Liver (tissue), 8 donors: ENCODE measurements at regions not wholly inside any gene's neighbourhood (a gene's known extent, or its start where the extent isn't known, plus 50 kb on each side); places are given as distances from the start of the nearest gene placed in this dataset.

Source experiments
- DNase-seq: peaks from one replicate; pipeline ENCODE4 v3.0.0-alpha.2; 2017; ENCODE audit warnings: low spot score
- H3K27ac ChIP-seq, 2 donors: one replicate each; pipeline ENCODE4 v1.7.0; 2013; ENCODE audit warnings: inconsistent platforms in 2 of 2, low read length in 2 of 2, control low read depth in 1 of 2, low read depth in 1 of 2, mild to moderate bottlenecking in 1 of 2
- H3K27me3 ChIP-seq, 4 donors: one replicate each; pipeline versions ENCODE4 v1.6.1 to v1.7.0; 2013; ENCODE audit warnings: low read length in 3 of 4, inconsistent platforms in 1 of 4, mild to moderate bottlenecking in 1 of 4, moderate library complexity in 1 of 4; ENCODE audit not compliant: control insufficient read depth in 4 of 4, insufficient read depth in 4 of 4
- H3K36me3 ChIP-seq, 4 donors: one replicate each; pipeline versions ENCODE4 v1.6.1 to v1.7.0; 2013; ENCODE audit warnings: low read length in 3 of 4, mild to moderate bottlenecking in 3 of 4, low read depth in 1 of 4, moderate library complexity in 1 of 4; ENCODE audit not compliant: control insufficient read depth in 4 of 4, insufficient read depth in 3 of 4
- H3K4me1 ChIP-seq, 4 donors: one replicate each; pipeline versions ENCODE4 v1.6.1 to v1.7.0; 2013; ENCODE audit warnings: low read length in 3 of 4, mild to moderate bottlenecking in 3 of 4, moderate library complexity in 1 of 4; ENCODE audit not compliant: control insufficient read depth in 4 of 4, insufficient read depth in 4 of 4
- H3K4me3 ChIP-seq, 3 donors: one replicate each; pipeline versions ENCODE4 v1.6.1 to v1.7.0; 2013; ENCODE audit warnings: low read length in 3 of 3, control low read depth in 1 of 3, low read depth in 1 of 3, mild to moderate bottlenecking in 1 of 3
- H3K9ac ChIP-seq, 2 donors: one replicate each; pipeline ENCODE4 v1.7.0; 2013; ENCODE audit warnings: low read length in 2 of 2, mild to moderate bottlenecking in 2 of 2, moderate library complexity in 2 of 2, control low read depth in 1 of 2, low read depth in 1 of 2
- H3K9me3 ChIP-seq, 4 donors: one replicate each; pipeline versions ENCODE4 v1.6.1 to v1.7.0; 2013; ENCODE audit warnings: low read length in 3 of 4; ENCODE audit not compliant: control insufficient read depth in 4 of 4
- ATF3 ChIP-seq: IDR thresholded peaks from 2 replicates; pipeline ENCODE4 v1.6.1; 2016; ENCODE audit warnings: antibody characterized with exemption
- CTCF ChIP-seq: fragments of 150-350 bp; IDR thresholded peaks from 2 replicates; pipeline ENCODE4 v1.5.1; 2017; ENCODE audit warnings: improper control_type of control experiment, low read depth, low read length; ENCODE audit not compliant: missing input control
- EGR1 ChIP-seq, 2 donors: IDR thresholded peaks; 2 replicates each; pipeline ENCODE4 v1.6.1; 2016 to 2018; ENCODE audit warnings: antibody characterized with exemption in 2 of 2, low read depth in 2 of 2
- FOXA1 ChIP-seq: IDR thresholded peaks from 2 replicates; pipeline ENCODE4 v1.6.1; 2016; ENCODE audit warnings: antibody characterized with exemption
- FOXA2 ChIP-seq: IDR thresholded peaks from 2 replicates; pipeline ENCODE4 v1.6.1; 2016; ENCODE audit warnings: antibody characterized with exemption
- GABPA ChIP-seq, 2 donors: IDR thresholded peaks in 1 of 2; conservative IDR thresholded peaks in 1 of 2; 2 replicates each; pipeline ENCODE4 v1.6.1; 2016; ENCODE audit warnings: antibody characterized with exemption in 2 of 2, mild to moderate bottlenecking in 1 of 2, moderate library complexity in 1 of 2
- HNF4A ChIP-seq, 2 donors: conservative IDR thresholded peaks; 2 replicates each; pipeline ENCODE4 v1.6.1; 2016; ENCODE audit warnings: antibody characterized with exemption in 2 of 2, mild to moderate bottlenecking in 2 of 2
- HNF4G ChIP-seq: IDR thresholded peaks from 2 replicates; pipeline ENCODE4 v1.6.1; 2016; ENCODE audit warnings: antibody characterized with exemption
- JUND ChIP-seq, 2 donors: IDR thresholded peaks; 2 replicates each; pipeline ENCODE4 v1.6.1; 2016; ENCODE audit warnings: antibody characterized with exemption in 2 of 2
- MAX ChIP-seq: IDR thresholded peaks from 2 replicates; pipeline ENCODE4 v1.6.1; 2016; ENCODE audit warnings: antibody characterized with exemption
- NR2F2 ChIP-seq: IDR thresholded peaks from 2 replicates; pipeline ENCODE4 v1.6.1; 2016; ENCODE audit warnings: antibody characterized with exemption
- RAD21 ChIP-seq, 2 donors: IDR thresholded peaks; 2 replicates each; pipeline ENCODE4 v1.6.1; 2016; ENCODE audit warnings: antibody characterized with exemption in 2 of 2, mild to moderate bottlenecking in 2 of 2
- REST ChIP-seq: IDR thresholded peaks from 2 replicates; pipeline ENCODE4 v1.6.1; 2016; ENCODE audit warnings: antibody characterized with exemption, mild to moderate bottlenecking
- RXRA ChIP-seq, 2 donors: IDR thresholded peaks; 2 replicates each; pipeline ENCODE4 v1.6.1; 2017 to 2018; ENCODE audit warnings: antibody characterized with exemption in 2 of 2, mild to moderate bottlenecking in 1 of 2
- SP1 ChIP-seq: IDR thresholded peaks from 2 replicates; pipeline ENCODE4 v1.6.1; 2018; ENCODE audit warnings: antibody characterized with exemption, mild to moderate bottlenecking
- TAF1 ChIP-seq: conservative IDR thresholded peaks from 2 replicates; pipeline ENCODE4 v1.6.1; 2016; ENCODE audit warnings: antibody characterized with exemption, mild to moderate bottlenecking
- YY1 ChIP-seq: IDR thresholded peaks from 2 replicates; pipeline ENCODE4 v1.6.1; 2016; ENCODE audit warnings: antibody characterized with exemption, mild to moderate bottlenecking
- ZBTB33 ChIP-seq: IDR thresholded peaks from 2 replicates; pipeline ENCODE4 v1.6.1; 2016; ENCODE audit warnings: antibody characterized with exemption
- WGBS: extraction: QIAGEN DNeasy Blood & Tissue Kit; methylation state at CpG from one replicate; pipeline ENCODE4 v1.1.7; 2013; 5-methylcytosine and 5-hydroxymethylcytosine counted together
- donor health status: healthy.
- donor health status: healthy.
- donor health status: healthy.
- donor health status: healthy.
- donor health status: healthy.

GRCh38 chr4:107497054-107497453, 223.0 kb downstream of the PAPSS1 start:
- Histone ChIP-seq H3K9ac (no peak overlapping the region), H3K9me3 (no peaks in the 10 kb centered on the region), H3K4me1 (no peaks in the 10 kb centered on the region), H3K4me3 (no peak overlapping the region), H3K27me3 (no peaks in the 10 kb centered on the region), H3K27ac (no peak overlapping the region), H3K36me3 (no peaks in the 10 kb centered on the region)
- 80% methylated on average over 2 of the region's 2 CpGs for WGBS
- DNase-seq, result no peak
- no peak for TF ChIP-seq ATF3
- TF ChIP-seq REST, result no peak
- TF ChIP-seq HNF4G, result no peak
- no peak for TF ChIP-seq EGR1 (IDR thresholded peaks at IDR 0.05; ENCODE audit: low read depth in 2 of 2)
- TF ChIP-seq CTCF, result no peak
- TF ChIP-seq YY1, result no peak
- TF ChIP-seq NR2F2, result no peak
- no peak for TF ChIP-seq JUND (IDR thresholded peaks at IDR 0.05)
- no peak for TF ChIP-seq FOXA1
- TF ChIP-seq MAX, result no peak
- no peak for TF ChIP-seq HNF4A (conservative IDR thresholded peaks at IDR 0.05)
- no peak for TF ChIP-seq RAD21 (IDR thresholded peaks at IDR 0.05)
- no peak for TF ChIP-seq TAF1
- TF ChIP-seq RXRA (IDR thresholded peaks at IDR 0.05), result no peak

GRCh38 chr4:107492566-107492965, 227.5 kb downstream of the PAPSS1 start:
- Histone ChIP-seq H3K27me3 (no peaks in the 10 kb centered on the region), H3K4me3 (no peak overlapping the region), H3K4me1 (no peaks in the 10 kb centered on the region), H3K27ac (no peak overlapping the region), H3K9me3 (no peaks in the 10 kb centered on the region), H3K36me3 (no peaks in the 10 kb centered on the region), H3K9ac (no peak overlapping the region)
- 73% methylated on average over 5 of the region's 5 CpGs for WGBS
- no peak for DNase-seq
- TF ChIP-seq ZBTB33 (no peak), JUND (IDR thresholded peaks at IDR 0.05) (no peak), YY1 (no peak), FOXA1 (no peak), FOXA2 (no peak), NR2F2 (no peak), ATF3 (no peak), GABPA (IDR thresholded peaks at IDR 0.05 in 1 of 2, conservative IDR thresholded peaks at IDR 0.05 in 1 of 2) (no peak), REST (no peak), HNF4G (no peak), HNF4A (conservative IDR thresholded peaks at IDR 0.05) (no peak), TAF1 (no peak), EGR1 (IDR thresholded peaks at IDR 0.05; ENCODE audit: low read depth in 2 of 2) (no peak), RXRA (IDR thresholded peaks at IDR 0.05) (no peak), MAX (no peak), SP1 (no peak), RAD21 (IDR thresholded peaks at IDR 0.05) (no peak)
